Liver (tissue), 8 donors: ENCODE measurements at regions not wholly inside any gene's neighbourhood (a gene's known extent, or its start where the extent isn't known, plus 50 kb on each side); places are given as distances from the start of the nearest gene placed in this dataset.

Source experiments
- DNase-seq: peaks from one replicate; pipeline ENCODE4 v3.0.0-alpha.2; 2017; ENCODE audit warnings: low spot score
- H3K27ac ChIP-seq, 2 donors: one replicate each; pipeline ENCODE4 v1.7.0; 2013; ENCODE audit warnings: inconsistent platforms in 2 of 2, low read length in 2 of 2, control low read depth in 1 of 2, low read depth in 1 of 2, mild to moderate bottlenecking in 1 of 2
- H3K27me3 ChIP-seq, 4 donors: one replicate each; pipeline versions ENCODE4 v1.6.1 to v1.7.0; 2013; ENCODE audit warnings: low read length in 3 of 4, inconsistent platforms in 1 of 4, mild to moderate bottlenecking in 1 of 4, moderate library complexity in 1 of 4; ENCODE audit not compliant: control insufficient read depth in 4 of 4, insufficient read depth in 4 of 4
- H3K36me3 ChIP-seq, 4 donors: one replicate each; pipeline versions ENCODE4 v1.6.1 to v1.7.0; 2013; ENCODE audit warnings: low read length in 3 of 4, mild to moderate bottlenecking in 3 of 4, low read depth in 1 of 4, moderate library complexity in 1 of 4; ENCODE audit not compliant: control insufficient read depth in 4 of 4, insufficient read depth in 3 of 4
- H3K4me1 ChIP-seq, 4 donors: one replicate each; pipeline versions ENCODE4 v1.6.1 to v1.7.0; 2013; ENCODE audit warnings: low read length in 3 of 4, mild to moderate bottlenecking in 3 of 4, moderate library complexity in 1 of 4; ENCODE audit not compliant: control insufficient read depth in 4 of 4, insufficient read depth in 4 of 4
- H3K4me3 ChIP-seq, 3 donors: one replicate each; pipeline versions ENCODE4 v1.6.1 to v1.7.0; 2013; ENCODE audit warnings: low read length in 3 of 3, control low read depth in 1 of 3, low read depth in 1 of 3, mild to moderate bottlenecking in 1 of 3
- H3K9ac ChIP-seq, 2 donors: one replicate each; pipeline ENCODE4 v1.7.0; 2013; ENCODE audit warnings: low read length in 2 of 2, mild to moderate bottlenecking in 2 of 2, moderate library complexity in 2 of 2, control low read depth in 1 of 2, low read depth in 1 of 2
- H3K9me3 ChIP-seq, 4 donors: one replicate each; pipeline versions ENCODE4 v1.6.1 to v1.7.0; 2013; ENCODE audit warnings: low read length in 3 of 4; ENCODE audit not compliant: control insufficient read depth in 4 of 4
- EGR1 ChIP-seq, 2 donors: IDR thresholded peaks; 2 replicates each; pipeline ENCODE4 v1.6.1; 2016 to 2018; ENCODE audit warnings: antibody characterized with exemption in 2 of 2, low read depth in 2 of 2
- FOXA1 ChIP-seq: IDR thresholded peaks from 2 replicates; pipeline ENCODE4 v1.6.1; 2016; ENCODE audit warnings: antibody characterized with exemption
- FOXA2 ChIP-seq: IDR thresholded peaks from 2 replicates; pipeline ENCODE4 v1.6.1; 2016; ENCODE audit warnings: antibody characterized with exemption
- HNF4A ChIP-seq, 2 donors: conservative IDR thresholded peaks; 2 replicates each; pipeline ENCODE4 v1.6.1; 2016; ENCODE audit warnings: antibody characterized with exemption in 2 of 2, mild to moderate bottlenecking in 2 of 2
- JUND ChIP-seq, 2 donors: IDR thresholded peaks; 2 replicates each; pipeline ENCODE4 v1.6.1; 2016; ENCODE audit warnings: antibody characterized with exemption in 2 of 2
- NR2F2 ChIP-seq: IDR thresholded peaks from 2 replicates; pipeline ENCODE4 v1.6.1; 2016; ENCODE audit warnings: antibody characterized with exemption
- RXRA ChIP-seq, 2 donors: IDR thresholded peaks; 2 replicates each; pipeline ENCODE4 v1.6.1; 2017 to 2018; ENCODE audit warnings: antibody characterized with exemption in 2 of 2, mild to moderate bottlenecking in 1 of 2
- SP1 ChIP-seq: IDR thresholded peaks from 2 replicates; pipeline ENCODE4 v1.6.1; 2018; ENCODE audit warnings: antibody characterized with exemption, mild to moderate bottlenecking
- TAF1 ChIP-seq: conservative IDR thresholded peaks from 2 replicates; pipeline ENCODE4 v1.6.1; 2016; ENCODE audit warnings: antibody characterized with exemption, mild to moderate bottlenecking
- WGBS: extraction: QIAGEN DNeasy Blood & Tissue Kit; methylation state at CpG from one replicate; pipeline ENCODE4 v1.1.7; 2013; 5-methylcytosine and 5-hydroxymethylcytosine counted together
- TF ChIP-seq, protein P1 (sequence below): fragments of 150-350 bp; IDR thresholded peaks from 2 replicates; pipeline ENCODE4 v1.5.1; 2017; ENCODE audit warnings: improper control_type of control experiment, low read depth, low read length; ENCODE audit not compliant: missing input control
- TF ChIP-seq, protein P2 (sequence below): IDR thresholded peaks from 2 replicates; pipeline ENCODE4 v1.6.1; 2016; ENCODE audit warnings: antibody characterized with exemption
- TF ChIP-seq, protein P3 (sequence below): IDR thresholded peaks from 2 replicates; pipeline ENCODE4 v1.6.1; 2016; ENCODE audit warnings: antibody characterized with exemption
- TF ChIP-seq, protein P4 (sequence below): IDR thresholded peaks from 2 replicates; pipeline ENCODE4 v1.6.1; 2016; ENCODE audit warnings: antibody characterized with exemption, mild to moderate bottlenecking
- donor health status: healthy.
- donor health status: healthy.
- donor health status: healthy.
- donor health status: healthy.
- donor health status: healthy.

DNA sequence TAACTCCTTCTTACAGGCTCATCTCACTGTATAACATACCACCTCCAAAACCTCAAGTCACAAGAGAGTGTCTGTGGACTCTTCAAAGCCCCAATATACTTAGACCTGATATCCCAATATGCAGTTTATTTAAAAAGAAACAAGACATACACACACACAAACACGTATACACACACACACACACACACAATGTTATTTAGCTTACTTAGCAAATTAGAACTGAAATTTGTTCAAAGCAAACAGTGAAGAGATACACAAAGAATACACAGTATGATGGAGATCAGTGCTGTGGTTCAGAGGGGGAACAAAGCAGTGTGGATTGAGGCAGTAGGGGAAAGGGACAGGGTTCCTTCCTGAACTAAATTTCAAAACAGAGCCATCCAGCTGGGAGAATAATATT is 807.2 kb downstream of the IPMK start:
- Histone ChIP-seq H3K9ac (no peak overlapping the region), H3K27me3 (no peaks in the 10 kb centered on the region)
- 55% methylated on average over 1 of the region's 1 CpG for WGBS

DNA sequence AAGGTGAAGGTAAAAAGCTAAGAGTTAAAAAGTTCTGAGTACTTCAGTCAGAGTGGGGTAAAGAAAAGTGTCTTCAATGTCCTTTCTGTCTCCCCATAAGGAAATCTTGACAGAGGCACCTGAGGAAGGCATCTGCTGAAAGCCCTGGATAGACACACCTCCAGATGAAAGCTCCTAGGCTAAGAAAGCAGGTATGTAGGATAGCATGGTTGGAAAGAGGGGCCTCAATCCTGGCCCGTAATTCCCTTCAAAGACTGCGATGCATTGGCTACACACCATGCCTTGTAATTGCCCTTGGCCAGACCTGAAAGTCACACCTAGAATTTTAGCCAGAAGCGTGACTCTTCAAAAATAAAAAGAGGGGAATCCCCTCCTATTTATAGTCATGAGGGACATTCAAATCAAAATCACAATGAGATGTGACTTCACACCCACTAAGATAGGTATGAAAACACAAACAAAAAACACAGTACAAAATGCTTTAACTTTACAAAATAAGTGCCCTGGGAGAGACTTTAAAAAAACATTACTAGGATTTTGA is 809.7 kb downstream of the IPMK start:
- Histone ChIP-seq H3K4me1 (no peaks in the 10 kb centered on the region), H3K9ac (no peak overlapping the region), H3K36me3 (no peaks in the 10 kb centered on the region), H3K9me3 (no peaks in the 10 kb centered on the region), H3K4me3 (no peak overlapping the region), H3K27ac (no peak overlapping the region), H3K27me3 (no peaks in the 10 kb centered on the region)
- DNase-seq: no peak
- TF ChIP-seq JUND (IDR thresholded peaks at IDR 0.05): no peak
- no peak for TF ChIP-seq HNF4A (conservative IDR thresholded peaks at IDR 0.05)
- TF ChIP-seq EGR1 (IDR thresholded peaks at IDR 0.05; ENCODE audit: low read depth in 2 of 2): no peak
- no peak for TF ChIP-seq FOXA2
- no peak for TF ChIP-seq SP1
- TF ChIP-seq NR2F2: no peak
- TF ChIP-seq, protein P1, sequence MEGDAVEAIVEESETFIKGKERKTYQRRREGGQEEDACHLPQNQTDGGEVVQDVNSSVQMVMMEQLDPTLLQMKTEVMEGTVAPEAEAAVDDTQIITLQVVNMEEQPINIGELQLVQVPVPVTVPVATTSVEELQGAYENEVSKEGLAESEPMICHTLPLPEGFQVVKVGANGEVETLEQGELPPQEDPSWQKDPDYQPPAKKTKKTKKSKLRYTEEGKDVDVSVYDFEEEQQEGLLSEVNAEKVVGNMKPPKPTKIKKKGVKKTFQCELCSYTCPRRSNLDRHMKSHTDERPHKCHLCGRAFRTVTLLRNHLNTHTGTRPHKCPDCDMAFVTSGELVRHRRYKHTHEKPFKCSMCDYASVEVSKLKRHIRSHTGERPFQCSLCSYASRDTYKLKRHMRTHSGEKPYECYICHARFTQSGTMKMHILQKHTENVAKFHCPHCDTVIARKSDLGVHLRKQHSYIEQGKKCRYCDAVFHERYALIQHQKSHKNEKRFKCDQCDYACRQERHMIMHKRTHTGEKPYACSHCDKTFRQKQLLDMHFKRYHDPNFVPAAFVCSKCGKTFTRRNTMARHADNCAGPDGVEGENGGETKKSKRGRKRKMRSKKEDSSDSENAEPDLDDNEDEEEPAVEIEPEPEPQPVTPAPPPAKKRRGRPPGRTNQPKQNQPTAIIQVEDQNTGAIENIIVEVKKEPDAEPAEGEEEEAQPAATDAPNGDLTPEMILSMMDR: no peak
- no peak for TF ChIP-seq FOXA1
- TF ChIP-seq TAF1: no peak
- TF ChIP-seq RXRA (IDR thresholded peaks at IDR 0.05): no peak
- TF ChIP-seq, protein P2, sequence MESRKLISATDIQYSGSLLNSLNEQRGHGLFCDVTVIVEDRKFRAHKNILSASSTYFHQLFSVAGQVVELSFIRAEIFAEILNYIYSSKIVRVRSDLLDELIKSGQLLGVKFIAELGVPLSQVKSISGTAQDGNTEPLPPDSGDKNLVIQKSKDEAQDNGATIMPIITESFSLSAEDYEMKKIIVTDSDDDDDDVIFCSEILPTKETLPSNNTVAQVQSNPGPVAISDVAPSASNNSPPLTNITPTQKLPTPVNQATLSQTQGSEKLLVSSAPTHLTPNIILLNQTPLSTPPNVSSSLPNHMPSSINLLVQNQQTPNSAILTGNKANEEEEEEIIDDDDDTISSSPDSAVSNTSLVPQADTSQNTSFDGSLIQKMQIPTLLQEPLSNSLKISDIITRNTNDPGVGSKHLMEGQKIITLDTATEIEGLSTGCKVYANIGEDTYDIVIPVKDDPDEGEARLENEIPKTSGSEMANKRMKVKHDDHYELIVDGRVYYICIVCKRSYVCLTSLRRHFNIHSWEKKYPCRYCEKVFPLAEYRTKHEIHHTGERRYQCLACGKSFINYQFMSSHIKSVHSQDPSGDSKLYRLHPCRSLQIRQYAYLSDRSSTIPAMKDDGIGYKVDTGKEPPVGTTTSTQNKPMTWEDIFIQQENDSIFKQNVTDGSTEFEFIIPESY: no peak
- TF ChIP-seq, protein P3, sequence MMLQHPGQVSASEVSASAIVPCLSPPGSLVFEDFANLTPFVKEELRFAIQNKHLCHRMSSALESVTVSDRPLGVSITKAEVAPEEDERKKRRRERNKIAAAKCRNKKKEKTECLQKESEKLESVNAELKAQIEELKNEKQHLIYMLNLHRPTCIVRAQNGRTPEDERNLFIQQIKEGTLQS: no peak
- WGBS: 69% methylated on average over 3 of the region's 3 CpGs

More for the DNA sequence above, 807.2 kb downstream of the IPMK start:
- TF ChIP-seq, protein P3: no peak
- TF ChIP-seq RXRA (IDR thresholded peaks at IDR 0.05): no peak
- no peak for TF ChIP-seq NR2F2
- TF ChIP-seq, protein P4, sequence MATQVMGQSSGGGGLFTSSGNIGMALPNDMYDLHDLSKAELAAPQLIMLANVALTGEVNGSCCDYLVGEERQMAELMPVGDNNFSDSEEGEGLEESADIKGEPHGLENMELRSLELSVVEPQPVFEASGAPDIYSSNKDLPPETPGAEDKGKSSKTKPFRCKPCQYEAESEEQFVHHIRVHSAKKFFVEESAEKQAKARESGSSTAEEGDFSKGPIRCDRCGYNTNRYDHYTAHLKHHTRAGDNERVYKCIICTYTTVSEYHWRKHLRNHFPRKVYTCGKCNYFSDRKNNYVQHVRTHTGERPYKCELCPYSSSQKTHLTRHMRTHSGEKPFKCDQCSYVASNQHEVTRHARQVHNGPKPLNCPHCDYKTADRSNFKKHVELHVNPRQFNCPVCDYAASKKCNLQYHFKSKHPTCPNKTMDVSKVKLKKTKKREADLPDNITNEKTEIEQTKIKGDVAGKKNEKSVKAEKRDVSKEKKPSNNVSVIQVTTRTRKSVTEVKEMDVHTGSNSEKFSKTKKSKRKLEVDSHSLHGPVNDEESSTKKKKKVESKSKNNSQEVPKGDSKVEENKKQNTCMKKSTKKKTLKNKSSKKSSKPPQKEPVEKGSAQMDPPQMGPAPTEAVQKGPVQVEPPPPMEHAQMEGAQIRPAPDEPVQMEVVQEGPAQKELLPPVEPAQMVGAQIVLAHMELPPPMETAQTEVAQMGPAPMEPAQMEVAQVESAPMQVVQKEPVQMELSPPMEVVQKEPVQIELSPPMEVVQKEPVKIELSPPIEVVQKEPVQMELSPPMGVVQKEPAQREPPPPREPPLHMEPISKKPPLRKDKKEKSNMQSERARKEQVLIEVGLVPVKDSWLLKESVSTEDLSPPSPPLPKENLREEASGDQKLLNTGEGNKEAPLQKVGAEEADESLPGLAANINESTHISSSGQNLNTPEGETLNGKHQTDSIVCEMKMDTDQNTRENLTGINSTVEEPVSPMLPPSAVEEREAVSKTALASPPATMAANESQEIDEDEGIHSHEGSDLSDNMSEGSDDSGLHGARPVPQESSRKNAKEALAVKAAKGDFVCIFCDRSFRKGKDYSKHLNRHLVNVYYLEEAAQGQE: no peak
- no peak overlapping the region for H3K4me3 ChIP-seq
- H3K27ac ChIP-seq: no peak overlapping the region
- no peaks in the 10 kb centered on the region for H3K9me3 ChIP-seq
- H3K36me3 ChIP-seq: no peaks in the 10 kb centered on the region
- no peak for DNase-seq
- H3K4me1 ChIP-seq: no peaks in the 10 kb centered on the region
